Mesenteric fat pad (tissue), 1 donor: ENCODE measurements at regions not wholly inside any gene's neighbourhood (a gene's known extent, or its start where the extent isn't known, plus 50 kb on each side); places are given as distances from the start of the nearest gene placed in this dataset.

ENCODE experiments used
- DNase-seq: peaks from one replicate; pipeline ENCODE4 v3.0.0-alpha.2; 2020; ENCODE audit warnings: low spot score
- donor health status: DM: yes; HTN: yes; CAD: no.

DNA sequence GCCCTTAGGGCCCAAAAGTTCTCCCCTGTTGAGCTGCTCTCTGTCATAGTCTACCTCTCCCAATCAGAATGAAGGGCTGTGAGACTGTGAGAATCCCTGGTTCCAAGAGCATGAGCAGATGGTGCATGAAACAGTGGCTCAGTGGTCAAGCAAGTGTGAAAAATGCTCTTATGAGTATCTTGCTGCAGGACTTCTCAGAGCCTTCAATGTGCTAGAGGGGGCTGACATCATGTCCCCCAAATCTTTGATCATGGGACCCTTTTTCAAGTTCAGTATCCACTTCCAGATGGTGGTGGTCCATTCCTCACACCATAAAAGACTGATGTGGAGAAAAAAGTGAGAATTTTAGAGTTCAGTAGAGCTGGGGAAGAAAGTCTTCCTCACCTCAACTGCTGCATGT, 265.3 kb upstream of the HABP2 start:
- no peak for DNase-seq

DNA sequence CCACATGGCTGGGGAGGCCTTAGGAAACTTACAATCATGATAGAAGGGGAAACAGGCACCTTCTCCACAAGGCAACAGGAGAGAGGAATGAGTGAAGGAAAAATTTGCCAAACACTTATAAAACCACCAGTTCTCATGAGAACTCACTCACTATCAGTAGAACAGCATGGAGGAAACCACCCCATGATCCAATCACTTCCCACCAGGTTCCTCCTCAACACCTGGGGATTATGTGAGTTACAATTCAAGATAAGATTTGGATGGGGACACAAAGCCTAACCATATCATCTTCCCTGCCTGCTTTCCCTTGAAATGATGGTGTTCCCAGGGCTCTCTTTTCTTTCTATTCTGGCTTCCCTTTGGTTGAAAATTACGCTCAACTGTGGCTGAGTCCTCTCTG, 262.7 kb upstream of the HABP2 start:
- DNase-seq: no peak

DNA sequence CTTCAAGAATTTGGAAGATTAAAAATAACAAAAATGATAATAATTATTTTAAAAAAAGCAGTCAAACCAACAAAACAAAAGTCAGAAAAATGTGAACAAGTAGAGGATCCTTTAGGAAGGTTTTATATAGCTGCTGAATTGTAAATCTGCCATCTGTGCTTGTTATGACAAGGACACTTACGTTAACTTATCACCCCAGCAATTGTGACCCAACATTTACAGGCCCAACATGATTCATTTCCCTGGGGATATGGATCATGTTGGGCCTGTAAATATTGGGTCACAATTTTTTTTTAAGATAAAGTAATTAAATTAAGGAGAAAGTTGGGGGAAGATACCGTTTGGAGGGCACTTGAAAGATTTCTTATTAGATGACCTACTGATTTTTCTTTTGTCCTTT, 261.4 kb upstream of the HABP2 start:
- DNase-seq: no peak

DNA sequence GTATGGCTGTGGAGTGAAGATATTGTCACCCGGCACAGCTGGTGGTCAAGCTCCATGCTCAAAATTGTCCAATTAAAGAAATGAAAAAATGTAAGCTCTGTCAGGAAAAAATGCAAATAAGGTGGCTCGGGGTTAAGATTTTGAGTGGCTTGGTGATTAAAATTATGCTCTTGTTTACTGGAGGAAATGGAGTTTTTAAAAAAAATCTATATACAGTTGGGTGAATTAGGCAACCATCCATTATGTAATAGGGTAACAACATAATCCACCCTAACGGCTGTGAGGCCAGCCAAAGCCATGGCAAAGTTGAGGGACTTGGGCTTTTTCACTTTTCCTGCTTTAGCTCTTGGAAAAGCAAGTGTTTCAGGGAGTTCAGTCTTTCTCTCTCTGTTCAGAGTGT, 260.8 kb upstream of the HABP2 start:
- DNase-seq: no peak

DNA sequence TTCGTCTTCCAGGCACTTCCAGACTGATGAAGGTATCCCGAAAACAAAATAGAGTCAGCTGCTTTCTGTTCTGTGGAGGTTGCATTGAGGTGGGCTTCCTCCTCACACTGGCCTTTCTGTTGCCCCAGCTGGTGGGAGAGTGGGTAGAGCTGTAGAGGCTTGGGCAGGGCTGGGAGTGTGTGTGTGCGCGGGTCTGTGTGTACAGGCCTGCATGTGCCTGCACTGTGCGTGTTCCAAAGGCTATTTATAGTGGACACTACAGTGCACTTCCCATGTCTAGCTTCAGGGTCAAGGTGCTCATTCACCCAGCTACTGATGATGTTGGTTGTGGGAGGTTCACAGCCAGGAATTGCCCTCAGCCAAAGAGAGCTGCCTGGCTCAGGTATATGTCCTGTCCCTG, 260.1 kb upstream of the HABP2 start:
- no peak for DNase-seq

DNA sequence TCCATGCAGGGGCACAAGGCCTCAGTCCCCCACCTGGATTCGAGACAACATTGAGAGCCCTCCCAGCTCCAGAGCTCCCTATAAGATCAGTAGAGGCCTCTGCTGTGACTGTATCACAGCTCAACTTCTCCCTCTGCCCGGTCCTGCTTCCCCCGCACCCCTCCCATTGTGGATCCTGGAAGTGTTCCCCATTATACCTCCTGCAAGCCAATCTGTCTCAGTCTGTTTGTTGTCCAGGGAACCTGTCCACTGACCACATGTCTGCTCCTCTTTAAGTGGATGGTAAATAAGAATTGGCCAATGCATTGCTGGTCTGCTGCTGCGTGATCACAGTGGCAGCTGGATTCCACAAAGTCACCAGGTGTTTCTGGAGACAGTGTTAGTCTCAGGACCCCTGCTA, 259.7 kb upstream of the HABP2 start:
- no peak for DNase-seq

DNA sequence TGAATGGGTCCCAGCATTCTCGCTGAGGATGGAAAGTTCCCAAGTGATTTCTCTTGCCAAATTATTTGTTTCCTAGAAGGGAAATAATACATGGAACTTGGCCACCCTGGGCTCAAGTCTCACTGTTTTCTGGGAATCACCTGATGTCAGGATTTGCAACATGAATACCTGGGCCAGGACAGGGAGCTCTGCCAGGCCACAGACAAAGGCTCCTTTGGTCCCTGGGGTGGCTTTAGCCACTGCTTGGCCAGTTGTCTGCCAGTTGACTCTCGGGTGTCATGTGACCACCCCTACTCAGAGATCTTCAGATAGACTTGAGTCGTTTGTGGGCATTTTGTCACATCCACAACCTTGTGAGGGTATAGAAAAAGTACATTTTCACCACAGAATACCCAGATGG, 258.0 kb upstream of the HABP2 start:
- no peak for DNase-seq

DNA sequence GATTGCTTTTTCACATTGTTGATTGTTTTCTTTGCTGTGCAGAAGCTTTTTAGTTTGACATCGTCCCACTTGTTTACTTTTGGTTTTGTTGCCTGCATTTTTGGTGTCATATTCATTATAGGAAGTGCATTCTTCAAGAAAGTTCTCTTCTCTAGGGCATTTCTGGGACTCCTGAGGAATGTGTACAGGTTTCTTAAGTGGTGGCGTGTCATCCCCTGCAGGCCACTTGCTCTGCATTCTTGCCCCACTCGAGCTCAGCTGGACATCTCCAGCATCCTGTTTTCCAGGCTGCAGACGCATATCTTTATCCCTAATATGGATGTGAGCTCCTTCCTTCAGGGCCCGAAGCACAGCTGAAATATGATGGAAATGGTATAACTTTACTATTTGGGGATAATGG, 255.6 kb upstream of the HABP2 start:
- no peak for DNase-seq

DNA sequence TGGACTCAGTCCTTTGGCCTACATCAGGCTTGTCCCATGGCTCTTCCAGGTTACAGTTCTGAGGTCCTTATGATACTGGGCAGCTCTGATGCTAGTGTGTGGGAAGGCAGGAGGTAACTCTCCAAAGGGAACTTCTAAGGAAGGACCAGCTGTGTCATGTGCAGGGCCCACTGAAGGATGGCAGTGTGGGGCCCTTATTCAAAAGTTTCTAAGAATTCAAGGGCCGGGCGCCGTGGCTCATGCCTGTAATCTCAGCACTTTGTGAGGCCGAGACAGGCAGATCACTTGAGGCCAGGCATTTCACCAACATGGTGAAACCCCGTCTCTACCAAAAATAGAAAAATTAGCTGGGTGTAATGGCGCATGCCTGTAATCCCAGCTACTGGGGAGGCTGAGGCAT, 254.2 kb upstream of the HABP2 start:
- no peak for DNase-seq

DNA sequence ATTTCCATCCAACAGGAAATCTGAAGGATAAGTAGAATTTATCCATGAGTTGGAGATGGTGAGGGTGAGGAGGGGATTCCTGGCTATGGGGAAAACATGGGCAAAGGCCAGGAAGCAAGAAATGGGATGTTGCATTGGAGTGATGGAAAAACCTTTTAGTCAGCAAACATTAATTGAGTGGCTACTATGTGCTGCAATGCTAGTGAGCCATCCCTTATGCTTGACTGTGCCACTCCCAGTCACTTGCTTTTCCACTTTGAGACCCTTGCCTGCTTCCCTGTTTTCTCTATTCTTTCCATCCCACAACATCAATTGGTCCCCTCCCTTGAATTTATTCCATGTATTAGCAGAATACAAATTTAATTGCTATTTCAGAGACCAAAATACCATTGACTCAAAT, 252.7 kb upstream of the HABP2 start:
- no peak for DNase-seq

DNA sequence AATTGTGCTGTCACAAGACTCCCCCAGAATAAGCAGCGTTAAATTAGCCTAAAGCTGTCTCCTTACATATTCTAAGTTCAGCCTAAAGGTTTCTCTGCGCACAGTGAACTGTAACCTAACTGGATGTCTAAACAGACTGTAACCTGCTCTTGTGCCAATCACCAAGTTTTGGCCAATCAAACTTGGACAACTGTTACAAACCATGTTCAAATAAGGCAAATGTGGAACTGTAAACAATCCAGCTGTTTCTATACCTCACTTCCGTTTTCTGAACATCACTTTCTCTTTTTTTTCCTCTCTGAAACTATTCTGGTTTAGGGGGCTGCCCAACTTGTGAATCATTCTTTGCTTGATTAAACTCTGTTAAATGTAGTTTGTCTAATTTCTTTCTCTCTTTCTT, 252.2 kb upstream of the HABP2 start:
- no peak for DNase-seq

DNA sequence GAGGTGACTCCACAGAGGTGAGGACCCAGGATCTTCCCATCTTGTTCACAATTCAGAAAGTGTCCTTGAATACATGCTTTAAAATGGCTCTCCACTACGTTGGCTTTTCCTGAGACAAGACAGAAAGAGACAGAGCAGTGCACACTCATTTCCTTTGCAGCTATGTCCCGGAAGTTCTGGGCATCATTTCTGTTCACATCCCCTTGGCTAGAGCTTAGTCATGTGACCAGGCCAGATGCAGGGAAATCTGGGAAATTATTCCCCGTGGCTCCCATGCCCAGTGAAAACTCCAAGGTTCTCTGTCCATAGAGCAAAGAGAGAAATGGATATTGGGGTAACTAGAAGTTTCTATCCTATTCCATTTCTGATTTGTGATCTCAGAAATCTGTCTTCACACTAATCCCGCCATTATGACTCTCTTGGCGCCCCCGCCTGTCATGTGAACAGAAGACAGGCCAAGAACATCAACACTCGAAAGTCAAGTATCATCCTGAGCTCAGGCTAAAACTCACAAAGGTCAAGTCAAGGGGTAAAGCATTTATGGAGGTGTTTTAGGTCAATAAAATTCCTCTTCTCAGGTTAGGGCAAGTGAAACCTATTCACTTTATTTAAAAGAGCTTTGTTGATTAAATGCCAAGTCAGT, 251.4 kb upstream of the HABP2 start:
- no peak for DNase-seq

DNA sequence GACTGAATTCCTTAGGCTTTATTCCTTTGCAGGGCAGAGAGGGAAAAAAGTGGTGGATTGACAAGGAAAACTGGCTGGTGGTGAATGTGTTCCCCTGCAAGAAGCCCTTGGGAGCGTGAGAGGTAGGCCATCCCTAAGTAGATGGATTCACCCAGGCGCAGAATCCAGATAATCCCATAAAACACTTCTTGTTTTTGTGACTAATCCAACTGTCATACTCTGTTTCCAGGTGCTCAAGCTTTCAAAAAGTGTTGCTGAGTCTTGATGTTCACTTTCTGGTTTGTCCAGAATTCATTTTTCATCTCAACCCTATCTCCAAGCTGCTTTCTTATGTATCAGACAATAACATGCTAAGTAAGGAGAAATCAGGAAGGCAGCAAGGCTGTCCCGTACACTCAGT, 250.8 kb upstream of the HABP2 start:
- DNase-seq: no peak

DNA sequence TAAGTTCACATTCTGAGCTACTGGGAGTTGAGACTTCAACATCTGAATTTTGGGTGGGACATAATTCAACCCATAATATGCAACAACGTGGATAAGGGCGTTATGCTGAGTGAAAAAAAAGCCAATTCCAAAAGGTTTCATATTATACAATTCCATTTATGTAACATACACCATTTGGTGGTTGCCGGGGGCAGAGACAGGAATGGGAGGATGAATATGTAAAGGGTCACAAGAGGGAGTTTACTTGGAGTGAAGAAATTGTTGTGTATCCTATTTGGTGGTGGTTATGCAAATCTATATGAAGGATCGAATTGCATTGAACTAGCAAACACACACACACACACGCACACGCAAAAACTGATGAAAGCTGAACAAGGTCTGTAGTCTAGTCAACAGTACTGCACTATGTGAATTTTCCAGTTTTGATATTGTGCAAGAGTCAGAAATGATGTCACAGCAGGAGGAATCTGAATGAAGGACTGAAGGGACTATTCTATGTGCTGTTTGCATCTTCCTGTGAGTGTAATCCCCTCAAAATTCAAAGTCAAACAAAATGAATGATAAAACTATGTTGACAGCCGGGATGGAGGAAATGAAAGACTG, 249.2 kb upstream of the HABP2 start:
- DNase-seq: no peak

DNA sequence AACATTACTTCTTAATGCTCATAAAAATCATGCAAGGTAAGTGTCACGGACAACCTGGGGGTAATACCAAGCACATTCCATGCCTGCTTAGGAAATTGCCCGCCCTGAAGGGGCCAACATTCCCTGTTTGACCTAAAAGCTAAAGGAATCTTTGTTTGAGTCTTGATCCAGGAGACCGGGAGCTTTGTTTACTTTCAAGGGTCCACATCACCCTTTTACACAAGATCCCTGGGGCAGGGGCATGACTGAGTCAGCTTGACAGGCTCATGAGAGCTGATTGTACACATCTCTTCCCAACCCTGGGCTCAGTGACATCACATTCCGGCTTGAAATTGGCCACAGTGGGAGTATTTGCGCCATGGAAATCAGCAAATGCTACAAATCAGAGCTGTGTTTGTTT, 248.1 kb upstream of the HABP2 start:
- no peak for DNase-seq

DNA sequence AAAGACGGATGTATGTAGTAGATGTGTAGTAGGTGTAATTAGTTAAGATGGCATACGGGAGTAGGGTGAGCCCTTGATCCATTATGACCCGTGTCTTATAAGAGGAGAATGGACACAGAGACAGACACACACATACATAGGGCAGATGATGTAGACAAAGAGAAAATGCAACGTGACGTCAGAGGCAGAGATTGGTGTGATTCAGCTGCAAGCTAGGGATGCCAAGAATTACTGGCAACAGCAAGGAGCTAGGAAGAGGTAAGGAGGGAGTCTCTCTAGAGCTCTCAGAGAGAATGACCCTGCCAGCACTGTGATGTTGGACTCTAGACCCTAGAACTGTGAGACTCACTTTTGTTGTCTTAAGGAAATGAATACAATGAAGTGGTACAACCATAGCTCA, 247.0 kb upstream of the HABP2 start:
- no peak for DNase-seq

DNA sequence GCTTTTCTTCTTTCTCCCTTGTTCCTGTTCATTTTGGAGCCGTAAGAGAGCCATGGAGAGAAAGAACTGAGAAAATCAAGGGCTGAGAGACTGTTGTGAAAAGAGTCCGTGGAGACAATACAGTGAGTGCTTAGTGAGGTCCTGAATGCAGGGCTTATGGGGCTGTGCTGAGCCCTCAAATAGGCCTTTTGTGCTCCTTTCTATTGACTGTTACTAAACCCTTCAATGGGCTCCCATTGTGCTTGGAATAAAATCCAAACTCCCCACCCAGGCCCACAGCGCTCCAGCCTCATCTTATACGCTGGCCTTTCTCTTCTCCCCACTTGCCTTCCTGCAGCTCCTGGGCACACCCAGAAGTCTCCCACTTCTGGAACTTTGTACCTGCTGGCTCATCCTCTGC, 243.1 kb upstream of the HABP2 start:
- DNase-seq: no peak

DNA sequence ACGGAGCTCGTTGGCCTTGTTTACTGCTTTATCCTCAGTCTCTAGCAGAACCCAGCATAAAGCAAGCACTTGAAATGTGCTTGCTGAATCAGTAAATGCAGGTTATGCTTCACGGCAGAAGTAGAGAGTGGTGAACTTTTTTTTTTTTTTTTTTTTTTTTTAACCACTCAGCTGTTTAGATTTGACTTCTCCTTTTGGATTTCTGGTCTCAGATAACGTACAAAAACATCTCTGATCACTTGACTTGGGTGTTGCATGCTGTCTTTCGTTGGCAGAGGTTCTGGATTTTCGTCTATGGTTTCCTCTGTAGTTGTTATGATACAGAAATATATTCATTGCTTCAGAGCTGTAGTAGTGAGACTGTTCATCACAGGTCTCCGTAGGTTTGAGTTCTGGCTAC, 242.5 kb upstream of the HABP2 start:
- no peak for DNase-seq

DNA sequence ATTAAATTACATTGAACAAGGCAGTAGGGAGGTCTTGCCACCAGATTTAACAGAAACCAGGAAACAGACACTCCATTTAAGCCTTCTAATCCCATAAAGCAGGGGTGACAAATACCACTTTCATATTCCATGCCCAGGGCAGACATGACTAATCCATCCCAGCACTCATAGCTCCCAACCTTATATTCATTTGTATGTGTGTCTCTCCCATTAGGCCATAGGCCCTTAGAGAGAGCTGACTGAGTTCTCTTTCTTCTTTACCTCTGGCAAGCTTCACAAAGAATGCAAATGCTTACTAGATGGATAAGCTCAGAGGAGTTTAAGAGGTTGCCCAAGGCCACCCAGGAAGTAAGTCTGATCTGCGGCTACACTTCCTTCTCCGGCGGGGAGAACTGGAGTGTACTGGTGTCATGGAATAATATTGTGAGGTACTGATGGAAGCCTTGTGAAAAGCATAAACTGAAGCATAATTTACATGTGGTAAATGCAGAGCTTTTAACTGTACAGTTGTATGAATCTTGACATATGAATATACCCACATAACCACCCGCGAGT, 239.7 kb upstream of the HABP2 start:
- DNase-seq: no peak

DNA sequence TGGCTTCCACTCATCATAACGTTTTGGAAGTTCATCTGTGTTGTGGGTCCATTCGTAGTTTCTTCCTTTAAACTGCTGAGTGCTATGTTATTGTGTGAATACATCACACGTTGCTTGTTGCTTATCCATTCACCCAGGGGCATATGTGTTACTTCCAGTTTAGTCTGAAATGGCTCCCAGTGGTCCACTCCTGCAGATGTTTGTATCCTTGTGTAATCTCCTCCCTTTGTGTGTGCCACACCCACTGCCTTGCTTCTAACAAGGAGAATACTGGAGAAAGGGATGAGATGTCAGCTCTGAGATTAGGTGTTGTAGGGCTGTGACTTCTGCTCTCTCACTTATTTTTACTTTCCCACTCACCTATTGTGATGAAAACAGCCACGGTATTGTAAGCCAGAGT, 239.1 kb upstream of the HABP2 start:
- no peak for DNase-seq

DNA sequence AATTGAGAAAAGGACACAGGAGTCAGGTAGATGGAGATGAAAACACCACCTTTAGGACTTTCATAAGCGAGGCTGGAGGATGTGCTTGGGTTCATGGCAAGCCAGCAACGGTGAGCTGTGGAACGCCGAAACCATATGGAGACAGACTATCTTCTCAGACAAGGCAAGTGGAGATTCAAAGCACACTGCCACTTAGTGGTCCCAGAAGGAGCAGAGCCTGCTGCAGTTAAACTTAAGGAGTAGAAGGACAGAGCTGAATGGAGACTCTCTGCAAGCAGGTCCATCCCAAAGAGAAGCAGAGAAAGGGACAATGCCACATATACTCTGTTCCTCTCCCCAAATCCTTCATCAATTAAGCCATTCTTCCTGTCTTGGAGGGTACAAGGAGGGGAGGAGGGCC, 236.3 kb upstream of the HABP2 start:
- no peak for DNase-seq

DNA sequence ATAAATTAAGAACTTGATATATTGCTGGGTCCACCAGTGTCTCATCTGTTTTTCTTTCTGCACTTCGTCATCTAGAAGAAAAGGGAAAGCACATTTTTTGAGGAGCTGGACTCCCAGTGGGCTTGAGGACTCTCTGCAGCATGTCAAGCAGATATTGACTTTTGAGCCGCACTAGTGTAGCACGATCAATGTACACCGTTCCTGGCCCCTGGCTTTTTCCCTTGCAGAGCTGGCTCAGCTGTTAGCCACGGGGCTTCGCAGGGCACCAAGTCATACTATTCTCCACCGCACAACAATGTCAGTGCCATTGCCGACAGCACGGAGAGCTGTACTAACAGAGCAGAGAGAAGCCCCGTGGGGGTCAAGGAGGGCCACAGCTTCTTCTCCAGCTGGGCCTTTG, 235.4 kb upstream of the HABP2 start:
- DNase-seq: no peak

DNA sequence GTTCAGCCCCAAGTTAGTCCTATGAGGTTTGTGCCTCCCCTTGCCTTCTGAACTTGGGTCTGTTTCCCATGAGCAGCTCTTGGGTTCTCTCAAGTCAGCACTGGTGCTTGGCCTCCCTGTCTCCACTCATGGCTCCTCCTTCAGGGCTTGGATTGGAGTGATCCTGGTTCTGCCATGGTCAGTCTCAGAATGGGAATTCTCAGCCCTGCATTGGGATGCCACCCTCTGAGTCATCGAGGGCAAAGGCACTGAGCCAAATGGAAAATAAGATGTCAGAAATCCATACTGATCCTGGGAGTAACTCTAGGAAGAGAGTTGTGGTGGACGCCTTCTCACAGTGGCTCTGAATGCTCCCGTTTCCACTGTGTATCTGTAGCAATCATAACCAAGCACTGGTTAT, 233.4 kb upstream of the HABP2 start:
- no peak for DNase-seq

DNA sequence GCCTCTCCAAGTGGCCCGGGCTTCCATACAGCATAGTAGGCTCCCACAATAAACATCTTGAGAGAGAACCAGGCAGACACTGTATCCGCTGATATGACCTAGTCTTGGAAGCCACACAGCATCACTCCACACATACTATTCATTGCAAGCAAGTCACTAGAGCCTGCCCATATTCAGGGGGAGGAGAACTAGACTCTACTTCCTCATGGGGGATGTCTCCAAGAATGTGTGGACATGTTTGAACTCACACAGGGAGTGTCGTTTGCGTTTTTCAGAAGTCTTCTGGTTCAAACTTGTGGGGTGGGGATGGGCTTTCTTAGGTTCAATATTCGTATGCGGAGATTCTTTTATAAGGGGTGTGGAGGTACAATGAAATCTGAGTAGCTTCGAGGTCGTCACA, 232.6 kb upstream of the HABP2 start:
- no peak for DNase-seq
